Cardiac muscle cell (in vitro differentiated cells and primary cell): ENCODE measurements at regions not wholly inside any gene's neighbourhood (a gene's known extent, or its start where the extent isn't known, plus 50 kb on each side); places are given as distances from the start of the nearest gene placed in this dataset.

Source experiments
- DNase-seq, 2 donors: peaks; one replicate each; pipeline versions ENCODE4 v3.0.0 to v3.0.0-alpha.2; 2010 to 2017; ENCODE audit warnings: low read depth in 1 of 2, low spot score in 1 of 2
- H3K27ac ChIP-seq: fragments of 200-600 bp; sonication (generic); 2 replicates; pipeline ENCODE4 v1.5.1; 2016
- H3K27me3 ChIP-seq: fragments of 200-600 bp; sonication (generic); 2 replicates; pipeline ENCODE4 v1.6.0; 2016; ENCODE audit warnings: control low read depth
- H3K36me3 ChIP-seq: fragments of 200-600 bp; sonication (generic); 2 replicates; pipeline ENCODE4 v1.5.1; 2016; ENCODE audit warnings: control low read depth
- H3K4me1 ChIP-seq: fragments of 200-600 bp; sonication (generic); 2 replicates; pipeline ENCODE4 v1.8.1; 2017; ENCODE audit warnings: low read depth, mild to moderate bottlenecking, mixed run types
- H3K4me3 ChIP-seq: fragments of 200-600 bp; sonication (generic); 2 replicates; pipeline ENCODE4 v1.5.1; 2016; ENCODE audit warnings: mild to moderate bottlenecking
- H3K9me3 ChIP-seq: fragments of 200-600 bp; sonication (generic); 2 replicates; pipeline ENCODE4 v1.5.1; 2017; ENCODE audit warnings: low read depth, mild to moderate bottlenecking, control low read depth
- TF ChIP-seq, protein P1 (sequence below): IDR thresholded peaks from 2 replicates; pipeline ENCODE4 v1.5.1; 2012; ENCODE audit warnings: low read depth, mild to moderate bottlenecking, low read length

DNA sequence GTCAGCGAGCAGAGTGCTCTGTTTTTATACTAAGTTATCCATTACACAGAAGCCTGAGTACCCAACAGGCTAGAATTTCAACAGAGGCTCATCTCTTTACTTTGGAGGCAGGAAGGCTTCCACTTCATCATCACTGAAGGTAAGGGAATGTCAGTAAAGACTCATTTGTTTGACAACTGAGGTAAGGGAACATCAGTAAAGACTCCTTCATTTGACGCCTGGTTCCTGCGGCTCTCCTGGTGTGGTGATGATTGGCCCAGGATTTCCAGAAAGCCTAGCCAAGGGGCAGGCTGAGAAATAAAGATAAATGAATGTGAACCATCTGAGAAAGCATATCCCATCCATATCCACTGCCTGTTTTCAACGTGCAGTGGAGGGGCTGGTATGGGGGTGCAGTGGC, 244.6 kb upstream of the ECI2 start:
- Histone ChIP-seq H3K36me3 (no peaks in the 10 kb centered on the region), H3K4me1 (peaks cover 22% of the 10 kb centered on the region), H3K4me3 (no peak overlapping the region), H3K27me3 (no peaks in the 10 kb centered on the region), H3K27ac (no peak overlapping the region), H3K9me3 (peaks cover 5% of the 10 kb centered on the region)
- DNase-seq: no peak
- TF ChIP-seq, protein P1, sequence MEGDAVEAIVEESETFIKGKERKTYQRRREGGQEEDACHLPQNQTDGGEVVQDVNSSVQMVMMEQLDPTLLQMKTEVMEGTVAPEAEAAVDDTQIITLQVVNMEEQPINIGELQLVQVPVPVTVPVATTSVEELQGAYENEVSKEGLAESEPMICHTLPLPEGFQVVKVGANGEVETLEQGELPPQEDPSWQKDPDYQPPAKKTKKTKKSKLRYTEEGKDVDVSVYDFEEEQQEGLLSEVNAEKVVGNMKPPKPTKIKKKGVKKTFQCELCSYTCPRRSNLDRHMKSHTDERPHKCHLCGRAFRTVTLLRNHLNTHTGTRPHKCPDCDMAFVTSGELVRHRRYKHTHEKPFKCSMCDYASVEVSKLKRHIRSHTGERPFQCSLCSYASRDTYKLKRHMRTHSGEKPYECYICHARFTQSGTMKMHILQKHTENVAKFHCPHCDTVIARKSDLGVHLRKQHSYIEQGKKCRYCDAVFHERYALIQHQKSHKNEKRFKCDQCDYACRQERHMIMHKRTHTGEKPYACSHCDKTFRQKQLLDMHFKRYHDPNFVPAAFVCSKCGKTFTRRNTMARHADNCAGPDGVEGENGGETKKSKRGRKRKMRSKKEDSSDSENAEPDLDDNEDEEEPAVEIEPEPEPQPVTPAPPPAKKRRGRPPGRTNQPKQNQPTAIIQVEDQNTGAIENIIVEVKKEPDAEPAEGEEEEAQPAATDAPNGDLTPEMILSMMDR: no peak

DNA sequence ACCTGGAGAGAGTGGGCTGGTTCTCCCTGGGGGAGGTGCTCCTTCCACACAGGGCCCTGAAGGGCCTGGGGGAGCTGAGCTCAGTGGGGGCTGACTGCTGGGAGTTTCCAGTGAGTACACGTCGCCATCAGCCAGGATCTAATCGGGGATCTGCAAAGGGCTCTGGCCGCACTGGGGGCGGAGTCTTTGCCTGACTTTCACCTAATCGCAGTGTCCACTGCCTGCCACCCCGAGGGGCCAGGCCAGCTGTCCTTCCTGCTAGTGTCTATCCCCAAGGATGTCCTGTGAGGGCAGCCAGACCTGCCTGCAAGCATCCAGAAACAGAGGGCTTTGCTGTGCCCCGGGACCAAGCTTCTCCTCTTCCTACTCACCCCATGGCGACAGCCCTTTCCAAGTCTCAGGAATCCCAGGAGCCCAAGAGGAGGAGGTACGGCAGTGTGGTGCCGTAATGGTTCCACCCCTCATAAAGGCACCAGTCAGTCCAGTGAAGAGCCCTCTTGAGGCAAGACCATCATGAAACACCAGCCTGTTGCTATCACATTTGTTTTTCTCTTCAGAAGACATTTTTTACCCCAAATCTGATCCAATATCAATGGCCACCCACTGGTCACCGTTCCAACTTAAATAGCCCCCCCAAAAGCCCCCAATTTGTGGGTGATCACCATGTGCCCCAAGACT, 243.1 kb upstream of the ECI2 start:
- Histone ChIP-seq H3K9me3 (no peaks in the 10 kb centered on the region), H3K4me1 (peaks cover 37% of the 10 kb centered on the region), H3K27ac (no peak overlapping the region), H3K4me3 (no peak overlapping the region), H3K27me3 (no peaks in the 10 kb centered on the region), H3K36me3 (no peaks in the 10 kb centered on the region)
- no peak for DNase-seq
- TF ChIP-seq, protein P1: no peak

GRCh38 chr6:4377603-4378002, 242.2 kb upstream of the ECI2 start:
- H3K27me3 ChIP-seq: no peaks in the 10 kb centered on the region
- H3K4me1 ChIP-seq: peaks cover 46% of the 10 kb centered on the region
- no peaks in the 10 kb centered on the region for H3K36me3 ChIP-seq
- TF ChIP-seq, protein P1: no peak
- no peak overlapping the region for H3K4me3 ChIP-seq
- DNase-seq: peak in 1 of 2 donors; percentile 77
- H3K9me3 ChIP-seq: no peaks in the 10 kb centered on the region
- H3K27ac ChIP-seq: peak overlapping the region; percentile 50

DNA sequence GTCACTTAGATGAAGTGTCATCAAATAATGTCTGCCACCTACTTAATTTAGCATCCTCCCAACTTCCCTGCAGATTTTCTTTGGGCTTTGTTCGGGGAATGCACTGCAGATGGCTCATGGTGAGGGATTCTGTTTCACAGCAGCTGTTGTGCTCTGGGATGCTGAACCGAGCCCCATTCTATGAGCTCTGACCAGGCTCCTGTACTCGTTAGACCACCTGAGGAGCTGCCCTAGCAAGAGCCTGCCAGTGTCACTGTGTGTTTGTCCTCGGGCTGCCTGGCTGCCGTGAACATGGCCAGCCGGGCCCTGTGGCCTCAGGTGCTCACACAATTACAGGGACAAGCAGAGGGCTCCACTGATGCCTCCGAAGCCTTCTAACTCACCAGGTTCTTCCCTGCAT, 238.8 kb upstream of the ECI2 start:
- no peak for DNase-seq

DNA sequence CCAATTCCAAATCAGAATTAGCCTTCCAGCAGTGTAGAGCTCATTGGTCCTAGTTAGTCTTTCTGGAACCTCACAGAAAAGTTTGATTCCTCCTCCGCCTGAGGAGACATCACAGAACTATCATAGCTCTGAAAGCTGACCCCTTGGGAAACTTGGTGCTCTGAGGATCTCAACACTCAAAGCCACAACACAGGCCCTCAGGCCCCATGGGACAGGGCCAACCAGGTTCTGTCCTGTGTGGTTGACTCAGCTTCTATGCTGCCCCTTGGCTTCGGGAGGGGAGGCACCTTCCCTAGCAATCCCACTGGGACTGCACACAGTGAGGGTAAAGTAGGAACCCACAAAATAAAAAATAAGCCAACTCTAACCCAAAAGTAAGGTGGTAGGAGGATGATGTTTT, 237.5 kb upstream of the ECI2 start:
- Histone ChIP-seq H3K4me3 (no peak overlapping the region), H3K27ac (no peak overlapping the region), H3K9me3 (no peaks in the 10 kb centered on the region), H3K4me1 (peaks cover 44% of the 10 kb centered on the region), H3K36me3 (no peaks in the 10 kb centered on the region), H3K27me3 (no peaks in the 10 kb centered on the region)
- no peak for DNase-seq
- TF ChIP-seq, protein P1: no peak

More for the DNA sequence above, 238.8 kb upstream of the ECI2 start:
- no peaks in the 10 kb centered on the region for H3K36me3 ChIP-seq
- H3K4me3 ChIP-seq: no peak overlapping the region
- H3K9me3 ChIP-seq: no peaks in the 10 kb centered on the region
- peaks cover 52% of the 10 kb centered on the region for H3K4me1 ChIP-seq
- no peak overlapping the region for H3K27ac ChIP-seq
- H3K27me3 ChIP-seq: no peaks in the 10 kb centered on the region
- TF ChIP-seq, protein P1: no peak
